ENCODE measurements at regions not wholly inside any gene's neighbourhood (a gene's known extent, or its start where the extent isn't known, plus 50 kb on each side); places are given as distances from the start of the nearest gene placed in this dataset.

- TF ChIP-seq ZNF543 (CRISPR knock-in tag; IDR thresholded peaks at IDR 0.05) = no peak
- no peak for TF ChIP-seq ZNF3 (CRISPR knock-in tag; IDR thresholded peaks at IDR 0.05)
- no peak for TF ChIP-seq ZNF597 (CRISPR knock-in tag; IDR thresholded peaks at IDR 0.05)
- no peak for TF ChIP-seq HOXA5 (CRISPR knock-in tag; IDR thresholded peaks at IDR 0.05)
- TF ChIP-seq BCL6 (CRISPR knock-in tag; IDR thresholded peaks at IDR 0.05) = no peak
- no peak for TF ChIP-seq RAD51 (IDR thresholded peaks at IDR 0.05; ENCODE audit: borderline replicate concordance)
- no peak for TF ChIP-seq ZBTB7B (CRISPR knock-in tag; IDR thresholded peaks at IDR 0.05)
- TF ChIP-seq BORCS8-MEF2B (CRISPR knock-in tag; IDR thresholded peaks at IDR 0.05) = no peak
- no peak for TF ChIP-seq KDM4B (CRISPR knock-in tag; IDR thresholded peaks at IDR 0.05)
- TF ChIP-seq ZNF205 (CRISPR knock-in tag; IDR thresholded peaks at IDR 0.05) = no peak
- TF ChIP-seq CEBPB (IDR thresholded peaks at IDR 0.05; ENCODE audit: borderline replicate concordance, low read depth, low read length) = no peak
- TF ChIP-seq ZNF335 (CRISPR knock-in tag; IDR thresholded peaks at IDR 0.05) = no peak
- TF ChIP-seq THAP8 (CRISPR knock-in tag; IDR thresholded peaks at IDR 0.05; ENCODE audit: borderline replicate concordance) = no peak
- TF ChIP-seq ZBTB4 (CRISPR knock-in tag; IDR thresholded peaks at IDR 0.05; ENCODE audit: borderline replicate concordance) = no peak
- no peak for TF ChIP-seq SOX5 (CRISPR knock-in tag; IDR thresholded peaks at IDR 0.05; ENCODE audit: borderline replicate concordance)
- TF ChIP-seq ZNF530 (CRISPR knock-in tag; IDR thresholded peaks at IDR 0.05; ENCODE audit: low read depth) = no peak
- TF ChIP-seq ZMAT3 (CRISPR knock-in tag; conservative IDR thresholded peaks at IDR 0.05) = no peak
- no peak for TF ChIP-seq YY1 (IDR thresholded peaks at IDR 0.05; ENCODE audit: insufficient read depth, insufficient replicate concordance, low read depth, low read length)
- no peak for TF ChIP-seq ZBTB3 (CRISPR knock-in tag; IDR thresholded peaks at IDR 0.05; ENCODE audit: borderline replicate concordance, low read depth)
- BruUV-seq (replicated peaks) = no TSS peak
- no peaks in the 10 kb centered on the region for H3K79me2 ChIP-seq (ENCODE audit: insufficient read depth, low read length)
- no peak overlapping the region for H3K4me3 ChIP-seq (replicated peaks in 1 of 3; ENCODE audit: insufficient read depth in 1 of 3, low read depth in 2 of 3, low read length in 3 of 3)
- H3K9ac ChIP-seq (ENCODE audit: insufficient read depth, low read depth, low read length) = no peak overlapping the region
- intact Hi-C loops (cut with micrococcal nuclease; ENCODE audit: unreplicated experiment) = no loop called here
- in situ Hi-C loops (cut with HindIII; ENCODE audit: extremely low pct_ligation_motif_present, low pct_unique_long_range_greater_than_20kb) = no loop called here
- H4K20me1 ChIP-seq (ENCODE audit: insufficient read depth, low read length) = no peaks in the 10 kb centered on the region
- ChIA-PET CTCF (ENCODE audit: low intra/inter-chr PET ratio, low total read pairs) (no interaction called here), POLR2A (no interaction called here)
- DNase-seq (ENCODE audit: low spot score) (no peak), ATAC-seq (no peak), FAIRE-seq (no peak)
- H3K4me2 ChIP-seq (ENCODE audit: low read depth, low read length) = no peak overlapping the region
- no peak overlapping the region for H3K27ac ChIP-seq (ENCODE audit: extremely low read length, insufficient read depth, low read length)
- 36% methylated on average over 8 of the region's 12 CpGs for WGBS (ENCODE audit: low lambda C conversion rate)
- H3K9me3 ChIP-seq (ENCODE audit: low read length) = no peaks in the 10 kb centered on the region
- H3K36me3 ChIP-seq (replicated peaks in 1 of 2; ENCODE audit: control insufficient read depth in 1 of 2, insufficient read depth in 2 of 2, low read length in 2 of 2) = no peaks in the 10 kb centered on the region
- H3K4me1 ChIP-seq (ENCODE audit: insufficient read depth, low read length) = no peaks in the 10 kb centered on the region
- H3K27me3 ChIP-seq (ENCODE audit: control insufficient read depth in 1 of 2, insufficient read depth in 2 of 2, low read length in 2 of 2) = peaks cover 1 to 4% of the 10 kb centered on the region in 2 experiments; a peak in 2 of 5 replicates
- no peak overlapping the region for H2AFZ ChIP-seq (ENCODE audit: low read length)
These were observed 259.3 kb downstream of the BCL11B start for GRCh38 chr14:99012703-99013102.

Data from HepG2 (cell line).